Prostate gland (tissue), 2 donors: ENCODE measurements at regions not wholly inside any gene's neighbourhood (a gene's known extent, or its start where the extent isn't known, plus 50 kb on each side); places are given as distances from the start of the nearest gene placed in this dataset.

Experiments used
- POLR2A ChIP-seq: fragments of 450-650 bp; IDR thresholded peaks from one replicate; pipeline ENCODE4 v1.6.1; 2016; ENCODE audit warnings: antibody characterized with exemption, mild to moderate bottlenecking
- POLR2AphosphoS5 ChIP-seq: sonication (generic); formaldehyde crosslinking; IDR thresholded peaks from one replicate; pipeline ENCODE4 v1.6.1; 2017; ENCODE audit warnings: antibody characterized with exemption
- TF ChIP-seq, protein P1 (sequence below), 4 experiments: fragments of 200-600 bp in 2 of 4; fragments of 450-650 bp in 2 of 4; sonication (generic) in 2 of 4; IDR thresholded peaks; 1 replicate in 3 of 4; 2 replicates in 1 of 4; pipeline ENCODE4 v1.5.1; 2016 to 2019; ENCODE audit warnings: antibody characterized with exemption in 4 of 4, mild to moderate bottlenecking in 2 of 4, moderate library complexity in 2 of 4

DNA sequence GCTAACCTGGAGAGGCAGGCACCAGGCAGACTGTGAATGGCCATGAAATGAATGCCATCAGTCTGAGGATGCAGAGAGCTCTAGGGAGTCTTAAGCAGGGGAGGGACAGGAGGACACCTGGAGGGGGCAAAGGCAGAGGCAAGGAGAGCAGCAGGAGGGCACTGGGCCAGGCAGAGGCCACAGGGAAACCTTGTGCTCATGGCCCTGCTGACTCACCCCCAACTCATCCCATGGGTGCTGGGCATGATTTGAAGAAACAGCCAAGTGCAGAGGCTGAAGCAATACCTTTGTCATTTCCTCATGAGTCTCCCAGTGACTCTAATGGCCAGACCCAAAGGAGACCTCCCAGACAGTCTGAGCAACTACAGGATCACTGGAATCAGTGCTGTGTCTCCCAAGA is 141.4 kb downstream of the TMEM132E start:
- no peak for TF ChIP-seq POLR2A
- TF ChIP-seq, protein P1, sequence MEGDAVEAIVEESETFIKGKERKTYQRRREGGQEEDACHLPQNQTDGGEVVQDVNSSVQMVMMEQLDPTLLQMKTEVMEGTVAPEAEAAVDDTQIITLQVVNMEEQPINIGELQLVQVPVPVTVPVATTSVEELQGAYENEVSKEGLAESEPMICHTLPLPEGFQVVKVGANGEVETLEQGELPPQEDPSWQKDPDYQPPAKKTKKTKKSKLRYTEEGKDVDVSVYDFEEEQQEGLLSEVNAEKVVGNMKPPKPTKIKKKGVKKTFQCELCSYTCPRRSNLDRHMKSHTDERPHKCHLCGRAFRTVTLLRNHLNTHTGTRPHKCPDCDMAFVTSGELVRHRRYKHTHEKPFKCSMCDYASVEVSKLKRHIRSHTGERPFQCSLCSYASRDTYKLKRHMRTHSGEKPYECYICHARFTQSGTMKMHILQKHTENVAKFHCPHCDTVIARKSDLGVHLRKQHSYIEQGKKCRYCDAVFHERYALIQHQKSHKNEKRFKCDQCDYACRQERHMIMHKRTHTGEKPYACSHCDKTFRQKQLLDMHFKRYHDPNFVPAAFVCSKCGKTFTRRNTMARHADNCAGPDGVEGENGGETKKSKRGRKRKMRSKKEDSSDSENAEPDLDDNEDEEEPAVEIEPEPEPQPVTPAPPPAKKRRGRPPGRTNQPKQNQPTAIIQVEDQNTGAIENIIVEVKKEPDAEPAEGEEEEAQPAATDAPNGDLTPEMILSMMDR (IDR thresholded peaks at IDR 0.05) = no peak
- TF ChIP-seq POLR2AphosphoS5 = no peak
